K562 (cell line): ENCODE measurements at regions not wholly inside any gene's neighbourhood (a gene's known extent, or its start where the extent isn't known, plus 50 kb on each side); places are given as distances from the start of the nearest gene placed in this dataset.

Experiments used
- ATAC-seq: fragments of 200-7000 bp; cut with Tn5 transposase; 3 replicates; pipeline ENCODE4 v1.9.1; 2020; ENCODE audit warnings: moderate library complexity
- BruUV-seq: library from RNA; stranded (reverse); fragments of 400-500 nt; replicated peaks from 2 replicates; lab custom pipeline; 2021; lab: Mats Ljungman, UMichigan
- CTCF ChIA-PET: fragments of 300-600 bp; formaldehyde crosslinking; extraction: SDS; loops from one replicate; lab custom pipeline; 2021; ENCODE audit warnings: low intra/inter-chr PET ratio; lab: Yijun Ruan, JAX
- POLR2A ChIA-PET: fragments of 300-600, 350-650 bp; sonication (Branson Sonifier 250); formaldehyde crosslinking; extraction: SDS; loops from one replicate; lab custom pipeline; 2021; ENCODE audit warnings: antibody characterized with exemption, inconsistent platforms; lab: Yijun Ruan, JAX
- DNase-seq, 4 experiments: peaks; one replicate each; pipeline versions ENCODE4 v3.0.0 to v3.0.0-alpha.2; 2011 to 2018; ENCODE audit warnings: low spot score in 3 of 4, mixed read lengths in 3 of 4; ENCODE audit errors: extremely low read depth in 1 of 4
- FAIRE-seq: peaks from 2 replicates; lab custom pipeline; 2011; peaks lifted over from hg19 to GRCh38; lab: Jason Lieb, UNC
- H2AFZ ChIP-seq: 2 replicates; pipeline ENCODE4 v1.6.0; 2011; ENCODE audit warnings: low read depth, low read length, control low read depth, inconsistent platforms
- H3K27ac ChIP-seq: fragments of 200-600 bp; 3 replicates; pipeline ENCODE4 v1.8.0; 2011; ENCODE audit warnings: low read depth, mild to moderate bottlenecking, control low read depth, inconsistent platforms, low read length, moderate library complexity, mixed read lengths; ENCODE audit errors: extremely low read depth
- H3K27me3 ChIP-seq, 2 experiments: fragments of 300-600 bp in 1 of 2; 2 replicates in 1 of 2; 3 replicates in 1 of 2; pipeline versions ENCODE4 v1.6.0 to v1.8.0; 2011; ENCODE audit warnings: inconsistent platforms in 2 of 2, low read length in 2 of 2, mild to moderate bottlenecking in 1 of 2, mixed read lengths in 1 of 2, moderate library complexity in 1 of 2; ENCODE audit not compliant: control insufficient read depth in 2 of 2, insufficient read depth in 2 of 2
- H3K36me3 ChIP-seq: fragments of 300-600 bp; 3 replicates; pipeline ENCODE4 v1.8.0; 2011; ENCODE audit warnings: mild to moderate bottlenecking, low read length, inconsistent platforms; ENCODE audit not compliant: control insufficient read depth, insufficient read depth
- H3K4me1 ChIP-seq, 2 experiments: fragments of 200-600 bp in 1 of 2; replicated peaks in 1 of 2; 2 replicates in 1 of 2; 3 replicates in 1 of 2; pipeline versions ENCODE4 v1.5.1 to v1.8.0; 2011; ENCODE audit warnings: inconsistent platforms in 2 of 2, low read length in 2 of 2, mild to moderate bottlenecking in 1 of 2, mixed read lengths in 1 of 2, moderate library complexity in 1 of 2; ENCODE audit not compliant: control insufficient read depth in 2 of 2, insufficient read depth in 2 of 2
- H3K4me2 ChIP-seq: 2 replicates; pipeline ENCODE4 v1.6.1; 2011; ENCODE audit warnings: low read length, control low read depth, inconsistent platforms, mixed read lengths; ENCODE audit not compliant: insufficient read depth
- H3K4me3 ChIP-seq: fragments of 200-600 bp; sonication (generic), shearing (Covaris generic); 2 replicates; pipeline ENCODE4 v1.5.1; 2016; ENCODE audit warnings: control low read depth, inconsistent platforms
- H3K79me2 ChIP-seq: fragments of 200-600 bp; 3 replicates; pipeline ENCODE4 v1.8.0; 2011; ENCODE audit warnings: low read length, inconsistent platforms; ENCODE audit not compliant: control insufficient read depth, insufficient read depth
- H3K9ac ChIP-seq, 2 experiments: 2 replicates each; pipeline versions ENCODE4 v1.6.0 to v1.6.1; 2011; ENCODE audit warnings: low read depth in 2 of 2, low read length in 2 of 2, control low read depth in 1 of 2, inconsistent platforms in 1 of 2, mild to moderate bottlenecking in 1 of 2, mixed read lengths in 1 of 2; ENCODE audit not compliant: insufficient read depth in 1 of 2
- H3K9me1 ChIP-seq: one replicate; pipeline ENCODE4 v1.6.0; 2011; ENCODE audit warnings: inconsistent platforms, mild to moderate bottlenecking, low read length, moderate library complexity; ENCODE audit not compliant: control insufficient read depth, insufficient read depth
- H3K9me3 ChIP-seq: replicated peaks from 2 replicates; pipeline ENCODE4 v1.5.1; 2011; ENCODE audit warnings: low read depth, low read length, inconsistent platforms; ENCODE audit not compliant: control insufficient read depth, insufficient read depth
- H4K20me1 ChIP-seq: replicated peaks from 2 replicates; pipeline ENCODE4 v1.6.1; 2011; ENCODE audit warnings: low read length, inconsistent platforms, mixed read lengths; ENCODE audit not compliant: control insufficient read depth, insufficient read depth
- CREM ChIP-seq: IDR thresholded peaks from 2 replicates; pipeline ENCODE4 v1.6.1; 2014; ENCODE audit warnings: antibody characterized with exemption, low read depth
- CSDE1 ChIP-seq, 2 experiments: fragments of 450-650 bp; IDR thresholded peaks; 2 replicates each; pipeline ENCODE4 v1.6.1; 2016; ENCODE audit warnings: mild to moderate bottlenecking in 1 of 2
- EGR1 ChIP-seq: fragments of 450-650 bp; conservative IDR thresholded peaks from 2 replicates; pipeline ENCODE4 v1.6.1; 2017; ENCODE audit warnings: mild to moderate bottlenecking
- ESRRA ChIP-seq: fragments of 450-650 bp; IDR thresholded peaks from 2 replicates; pipeline ENCODE4 v1.6.1; 2014; ENCODE audit warnings: low read depth, mild to moderate bottlenecking, moderate library complexity, borderline replicate concordance
- GATAD2A ChIP-seq: fragments of 450-650 bp; IDR thresholded peaks from 2 replicates; pipeline ENCODE4 v1.6.1; 2017
- HMBOX1 ChIP-seq: sonication (generic); IDR thresholded peaks from 2 replicates; pipeline ENCODE4 v1.6.1; 2016
- L3MBTL2 ChIP-seq: fragments of 450-650 bp; IDR thresholded peaks from 2 replicates; pipeline ENCODE4 v1.6.1; 2016; ENCODE audit warnings: mild to moderate bottlenecking, moderate library complexity
- OTX1 ChIP-seq: fragments of 450-650 bp; formaldehyde crosslinking; IDR thresholded peaks from 2 replicates; pipeline ENCODE4 v1.4.0; 2022; ENCODE audit warnings: mild to moderate bottlenecking
- POLR2A ChIP-seq: fragments of 450-650 bp; conservative IDR thresholded peaks from 2 replicates; pipeline ENCODE4 v1.6.1; 2016
- SAFB2 ChIP-seq: fragments of 200-400 bp; formaldehyde crosslinking; IDR thresholded peaks from 2 replicates; pipeline ENCODE4 v1.6.1; 2018; ENCODE audit warnings: borderline replicate concordance, low read length, low read depth, moderate library complexity; ENCODE audit not compliant: severe bottlenecking
- SRF ChIP-seq, 2 experiments: fragments of 250-450, 450-650 bp in 1 of 2; sonication (Bioruptor Pico) in 1 of 2; sonication (generic) in 1 of 2; formaldehyde crosslinking; IDR thresholded peaks; 2 replicates each; pipeline versions ENCODE4 v1.5.0 to v1.5.1; 2020 to 2022; ENCODE audit warnings: mild to moderate bottlenecking in 1 of 2, missing genetic modification reagents in 1 of 2
- SRSF1 ChIP-seq: fragments of 200-400 bp; formaldehyde crosslinking; IDR thresholded peaks from 2 replicates; pipeline ENCODE4 v1.6.1; 2017; ENCODE audit warnings: mild to moderate bottlenecking, low read depth, low read length, moderate library complexity
- TRIM24 ChIP-seq, 2 experiments: fragments of 450-650 bp; IDR thresholded peaks; 2 replicates each; pipeline ENCODE4 v1.6.1; 2016
- ZBTB7A ChIP-seq: IDR thresholded peaks from 2 replicates; pipeline ENCODE4 v1.6.1; 2011; ENCODE audit warnings: low read depth, mild to moderate bottlenecking, low read length, moderate library complexity, borderline replicate concordance; ENCODE audit not compliant: control insufficient read depth
- ZNF586 ChIP-seq: fragments of 450-650 bp; formaldehyde crosslinking; conservative IDR thresholded peaks from 2 replicates; pipeline ENCODE4 v1.4.0; 2020; ENCODE audit warnings: mild to moderate bottlenecking, moderate library complexity
- WGBS: fragments of 100-300 bp; shearing (Covaris generic); methylation state at CpG from one replicate; pipeline ENCODE4 v1.1.6; 2016; ENCODE audit warnings: low coverage, mixed read lengths; ENCODE audit not compliant: insufficient coverage; ENCODE audit errors: missing lambda C conversion rate; 5-methylcytosine and 5-hydroxymethylcytosine counted together
- in situ Hi-C: fragments of 300-500 bp; cut with MboI; formaldehyde crosslinking; loops from 4 replicates; pipeline ENCODE4 v1.15.0; 2018; ENCODE audit warnings: inconsistent platforms, mixed read lengths
- intact Hi-C: fragments of 100-400 bp; cut with micrococcal nuclease; formaldehyde crosslinking; loops from 2 replicates; pipeline ENCODE4 v1.14.2; 2022

GRCh38 chr7:92925876-92926696, 89.7 kb upstream of the CDK6 start:
- Histone ChIP-seq H3K27ac (no peak overlapping the region), H3K36me3 (no peaks in the 10 kb centered on the region), H3K4me1 (peaks cover 4% of the 10 kb centered on the region in 2 experiments; a peak in 2 of 5 replicates), H2AFZ (peak overlapping the region; percentile 44; the same call in 1 of the 2 replicates), H3K9ac (no peak overlapping the region), H3K79me2 (no peaks in the 10 kb centered on the region), H4K20me1 (no peaks in the 10 kb centered on the region), H3K9me3 (peaks cover 11% of the 10 kb centered on the region), H3K4me3 (no peak overlapping the region), H3K4me2 (no peak overlapping the region), H3K9me1 (no peaks in the 10 kb centered on the region), H3K27me3 (no peaks in the 10 kb centered on the region)
- in situ Hi-C loops (no loop called here), intact Hi-C loops (no loop called here)
- TF ChIP-seq EGR1 (peak; percentile 65), ESRRA (no peak), OTX1 (CRISPR knock-in tag) (no peak), ZBTB7A (peak; percentile 20; the same call in 1 of the 2 replicates)
- FAIRE-seq (no peak), DNase-seq (peak in 1 of 4 experiments; percentile 29), ATAC-seq (no peak)
- ChIA-PET CTCF (no interaction called here), POLR2A (no interaction called here)
- BruUV-seq: no TSS peak
- 47% methylated on average over 9 of the region's 9 CpGs for WGBS

GRCh38 chr7:92924800-92925199, 88.4 kb upstream of the CDK6 start:
- Histone ChIP-seq H2AFZ (peak overlapping the region; percentile 85), H3K4me1 (peaks cover 4% of the 10 kb centered on the region in 2 experiments; a peak in 2 of 5 replicates), H3K9me1 (no peaks in the 10 kb centered on the region), H3K79me2 (no peaks in the 10 kb centered on the region), H3K36me3 (no peaks in the 10 kb centered on the region), H3K4me3 (no peak overlapping the region), H3K9ac (no peak overlapping the region), H3K27ac (no peak overlapping the region), H3K4me2 (peak overlapping the region; percentile 55), H3K27me3 (no peaks in the 10 kb centered on the region), H4K20me1 (no peaks in the 10 kb centered on the region), H3K9me3 (peaks cover 9% of the 10 kb centered on the region)
- in situ Hi-C loops (no loop called here), intact Hi-C loops (no loop called here)
- peak; percentile 63 for ATAC-seq
- no TSS peak for BruUV-seq
- WGBS: 14% methylated on average over 15 of the region's 15 CpGs
- POLR2A ChIA-PET: interaction anchor here (1.5 kb wide), 1 partner anchor 9 kb away, joined by 4 read pairs; no protein-coding TSS in a partner anchor
- DNase-seq: peak in 2 of 4 experiments; percentile 28 to 58
- peak; percentile 61 for FAIRE-seq
- CTCF ChIA-PET: no interaction called here
- TF ChIP-seq SRF (CRISPR knock-in tag; IDR thresholded peaks at IDR 0.05): no peak
- TF ChIP-seq CREM: 0 out of 2 replicates have a peak, but pooled peaks have one; percentile 21
- TF ChIP-seq L3MBTL2: peak; percentile 45; the same call in 1 of the 2 replicates
- no peak for TF ChIP-seq POLR2A
- TF ChIP-seq TRIM24 (IDR thresholded peaks at IDR 0.05): peak; percentile 25 to 42; a peak in 2 of 4 replicates
- no peak for TF ChIP-seq CSDE1 (IDR thresholded peaks at IDR 0.05)
- TF ChIP-seq ZNF586 (CRISPR knock-in tag): no peak
- no peak for TF ChIP-seq SRSF1
- TF ChIP-seq HMBOX1: no peak
- TF ChIP-seq GATAD2A: no peak
- no peak for TF ChIP-seq SAFB2
